ENCODE measurements at regions not wholly inside any gene's neighbourhood (a gene's known extent, or its start where the extent isn't known, plus 50 kb on each side); places are given as distances from the start of the nearest gene placed in this dataset.

GRCh38 chr7:41579961-41580935 is 122.6 kb downstream of the INHBA start:
- DNase-seq (ENCODE audit: low read depth) = peak; percentile 91

- peak; percentile 35 for DNase-seq (ENCODE audit: low read depth)
Measured at GRCh38 chr7:41578700-41579099, 124.2 kb downstream of the INHBA start.

GRCh38 chr7:41576166-41576565 is 126.7 kb downstream of the INHBA start:
- DNase-seq (ENCODE audit: low read depth) = peak; percentile 65

GRCh38 chr7:41574377-41574776 is 128.5 kb downstream of the INHBA start:
- DNase-seq (ENCODE audit: low read depth) = peak; percentile 41

GRCh38 chr7:41573862-41574261 is 129.0 kb downstream of the INHBA start:
- peak; percentile 31 for DNase-seq (ENCODE audit: low read depth)

GRCh38 chr7:41573443-41573842 is 129.4 kb downstream of the INHBA start:
- DNase-seq (ENCODE audit: low read depth) = no peak

- DNase-seq (ENCODE audit: low read depth) = peak; percentile 80
Measured at GRCh38 chr7:41573015-41573414, 129.9 kb downstream of the INHBA start.

GRCh38 chr7:41571573-41571972 is 131.3 kb downstream of the INHBA start:
- DNase-seq (ENCODE audit: low read depth) = no peak

- no peak for DNase-seq (ENCODE audit: low read depth)
Measured at GRCh38 chr7:41570766-41571165, 132.1 kb downstream of the INHBA start.

GRCh38 chr7:41568135-41568534 is 134.8 kb downstream of the INHBA start:
- no peak for DNase-seq (ENCODE audit: low read depth)

GRCh38 chr7:41567731-41568114 is 135.2 kb downstream of the INHBA start:
- DNase-seq (ENCODE audit: low read depth) = peak; percentile 80

GRCh38 chr7:41567031-41567730 is 135.7 kb downstream of the INHBA start:
- DNase-seq (ENCODE audit: low read depth) = peak; percentile 84

- no peak for DNase-seq (ENCODE audit: low read depth)
Measured at GRCh38 chr7:41566581-41566980, 136.3 kb downstream of the INHBA start.

GRCh38 chr7:41565655-41566054 is 137.2 kb downstream of the INHBA start:
- DNase-seq (ENCODE audit: low read depth) = no peak

GRCh38 chr7:41559426-41559825 is 143.5 kb downstream of the INHBA start:
- no peak for DNase-seq (ENCODE audit: low read depth)

- no peak for DNase-seq (ENCODE audit: low read depth)
Measured at GRCh38 chr7:41554481-41554880, 148.4 kb downstream of the INHBA start.

GRCh38 chr7:41550046-41550445 is 152.8 kb downstream of the INHBA start:
- peak; percentile 91 for DNase-seq (ENCODE audit: low read depth)

GRCh38 chr7:41544241-41544640 is 158.6 kb downstream of the INHBA start:
- DNase-seq (ENCODE audit: low read depth) = peak; percentile 76

- no peak for DNase-seq (ENCODE audit: low read depth)
Measured at GRCh38 chr7:41540601-41541000, 162.3 kb downstream of the INHBA start.

GRCh38 chr7:41538810-41539724 is 163.8 kb downstream of the INHBA start:
- peak; percentile 27 for DNase-seq (ENCODE audit: low read depth)

GRCh38 chr7:41536873-41537665 is 165.8 kb downstream of the INHBA start:
- DNase-seq (ENCODE audit: low read depth) = no peak
